ENCODE measurements at regions not wholly inside any gene's neighbourhood (a gene's known extent, or its start where the extent isn't known, plus 50 kb on each side); places are given as distances from the start of the nearest gene placed in this dataset.

DNA sequence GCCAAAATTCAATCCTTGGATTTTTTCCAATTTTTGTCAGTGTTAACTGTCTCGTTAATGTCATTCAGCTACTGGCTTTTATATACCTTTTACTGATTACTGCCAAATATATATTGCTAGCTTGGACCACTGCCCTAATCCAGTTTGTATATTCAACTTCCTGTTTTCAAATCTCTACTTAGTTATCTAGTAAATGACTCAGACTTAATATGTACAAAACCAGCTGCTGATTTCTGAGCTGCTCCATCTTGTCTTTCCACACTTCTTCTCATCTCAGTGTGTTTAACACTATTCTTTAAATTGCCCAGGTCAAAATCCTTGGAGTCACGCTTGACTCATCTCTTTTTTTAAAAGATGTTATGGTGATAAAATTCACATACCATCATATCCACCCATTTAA is 1196.7 kb downstream of the RAPGEF2 start:
- H3K36me3 ChIP-seq = no peaks in the 10 kb centered on the region
- no peak for TF ChIP-seq CTCF (IDR thresholded peaks at IDR 0.05)
- no peak for DNase-seq (ENCODE audit: low spot score)
- no peaks in the 10 kb centered on the region for H3K9me3 ChIP-seq
- ATAC-seq (ENCODE audit: insufficient number of reproducible peaks, low FRiP score, low read depth) = no peak
- no peaks in the 10 kb centered on the region for H3K27me3 ChIP-seq (replicated peaks; ENCODE audit: insufficient read depth)
- H3K27ac ChIP-seq = no peak overlapping the region
- no peak overlapping the region for H3K4me3 ChIP-seq
- no peaks in the 10 kb centered on the region for H3K4me1 ChIP-seq (ENCODE audit: control insufficient read depth in 1 of 2, low read depth in 2 of 2)

DNA sequence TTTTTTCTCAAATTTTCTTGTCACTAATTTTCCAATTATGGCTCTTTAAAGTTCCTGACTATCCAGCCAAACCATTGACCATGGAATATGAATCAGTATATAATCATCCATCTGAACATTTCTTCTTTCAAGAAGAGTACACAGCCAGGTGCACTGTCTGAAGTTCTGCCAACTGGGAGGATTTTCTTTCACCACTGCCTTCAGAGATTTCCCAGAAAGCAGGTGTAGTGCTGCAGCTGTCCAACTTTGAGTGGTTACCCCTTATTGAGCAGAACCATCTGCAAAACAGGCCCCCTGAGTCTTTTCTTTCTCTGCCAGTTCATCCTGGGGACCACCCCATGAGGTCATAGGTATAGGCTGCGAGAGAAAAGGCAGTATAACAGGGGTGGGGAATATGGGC is 1213.2 kb downstream of the RAPGEF2 start:
- H3K27ac ChIP-seq = no peak overlapping the region
- no peak for ATAC-seq (ENCODE audit: insufficient number of reproducible peaks, low FRiP score, low read depth)
- H3K9me3 ChIP-seq = no peaks in the 10 kb centered on the region
- H3K4me3 ChIP-seq = no peak overlapping the region
- no peaks in the 10 kb centered on the region for H3K27me3 ChIP-seq (replicated peaks; ENCODE audit: insufficient read depth)
- no peak for DNase-seq (ENCODE audit: low spot score)
- H3K36me3 ChIP-seq = no peaks in the 10 kb centered on the region
- no peaks in the 10 kb centered on the region for H3K4me1 ChIP-seq (ENCODE audit: control insufficient read depth in 1 of 2, low read depth in 2 of 2)
- TF ChIP-seq CTCF (IDR thresholded peaks at IDR 0.05) = no peak

- TF ChIP-seq CTCF (IDR thresholded peaks at IDR 0.05) = no peak
- H3K9me3 ChIP-seq = no peaks in the 10 kb centered on the region
- H3K27me3 ChIP-seq (replicated peaks; ENCODE audit: insufficient read depth) = no peaks in the 10 kb centered on the region
- H3K27ac ChIP-seq = no peak overlapping the region
- H3K4me1 ChIP-seq (ENCODE audit: control insufficient read depth in 1 of 2, low read depth in 2 of 2) = no peaks in the 10 kb centered on the region
- DNase-seq (ENCODE audit: low spot score) (no peak), ATAC-seq (ENCODE audit: insufficient number of reproducible peaks, low FRiP score, low read depth) (no peak)
- H3K4me3 ChIP-seq = no peak overlapping the region
- no peaks in the 10 kb centered on the region for H3K36me3 ChIP-seq
Observed at GRCh38 chr4:160318567-160319220, 1215.8 kb downstream of the RAPGEF2 start.

DNA sequence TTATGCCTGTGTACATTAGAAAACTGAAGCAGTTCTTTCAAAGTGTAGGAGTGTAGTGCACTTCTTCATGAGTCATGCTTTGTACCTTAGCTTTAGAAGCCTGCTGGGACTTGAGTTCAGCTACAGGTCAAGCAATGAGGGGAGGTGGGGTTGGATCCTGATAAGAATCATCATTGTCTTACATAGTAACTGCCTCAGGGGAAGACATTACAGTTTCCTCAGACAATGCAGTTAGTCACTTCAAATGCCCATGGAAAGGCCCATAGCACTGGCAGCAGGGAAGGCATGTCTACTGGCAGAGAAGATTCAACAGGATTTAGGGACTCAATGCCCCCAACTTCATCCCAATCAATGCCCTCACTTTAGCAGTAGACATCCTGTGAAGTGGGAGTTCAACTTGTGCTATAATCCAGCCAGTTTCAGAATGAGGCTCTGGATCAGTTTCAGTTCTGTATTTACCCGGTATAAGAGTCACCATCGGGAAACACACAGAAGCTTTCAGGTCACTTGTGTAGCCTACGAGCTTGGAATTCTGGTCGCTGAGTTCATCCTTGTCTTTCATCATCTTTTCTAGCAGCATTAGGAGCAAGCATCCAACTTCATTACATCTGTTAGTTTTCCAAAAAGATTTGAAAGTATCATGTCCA is 1216.5 kb downstream of the RAPGEF2 start:
- H3K4me3 ChIP-seq = no peak overlapping the region
- H3K4me1 ChIP-seq (ENCODE audit: control insufficient read depth in 1 of 2, low read depth in 2 of 2) = no peaks in the 10 kb centered on the region
- H3K9me3 ChIP-seq = no peaks in the 10 kb centered on the region
- H3K27me3 ChIP-seq (replicated peaks; ENCODE audit: insufficient read depth) = no peaks in the 10 kb centered on the region
- DNase-seq (ENCODE audit: low spot score) (no peak), ATAC-seq (ENCODE audit: insufficient number of reproducible peaks, low FRiP score, low read depth) (no peak)
- no peak overlapping the region for H3K27ac ChIP-seq
- no peaks in the 10 kb centered on the region for H3K36me3 ChIP-seq
- no peak for TF ChIP-seq CTCF (IDR thresholded peaks at IDR 0.05)

- Histone ChIP-seq H3K36me3 (no peaks in the 10 kb centered on the region), H3K4me1 (ENCODE audit: control insufficient read depth in 1 of 2, low read depth in 2 of 2) (no peaks in the 10 kb centered on the region), H3K9me3 (no peaks in the 10 kb centered on the region), H3K27ac (no peak overlapping the region), H3K4me3 (no peak overlapping the region), H3K27me3 (replicated peaks; ENCODE audit: insufficient read depth) (no peaks in the 10 kb centered on the region)
- ATAC-seq (ENCODE audit: insufficient number of reproducible peaks, low FRiP score, low read depth) = no peak
- DNase-seq (ENCODE audit: low spot score) = no peak
- no peak for TF ChIP-seq CTCF (IDR thresholded peaks at IDR 0.05)
Observed at GRCh38 chr4:160319868-160320260, 1217.0 kb downstream of the RAPGEF2 start.

Data from thoracic aorta (tissue), 2 donors.